ENCODE measurements at regions not wholly inside any gene's neighbourhood (a gene's known extent, or its start where the extent isn't known, plus 50 kb on each side); places are given as distances from the start of the nearest gene placed in this dataset.

DNA sequence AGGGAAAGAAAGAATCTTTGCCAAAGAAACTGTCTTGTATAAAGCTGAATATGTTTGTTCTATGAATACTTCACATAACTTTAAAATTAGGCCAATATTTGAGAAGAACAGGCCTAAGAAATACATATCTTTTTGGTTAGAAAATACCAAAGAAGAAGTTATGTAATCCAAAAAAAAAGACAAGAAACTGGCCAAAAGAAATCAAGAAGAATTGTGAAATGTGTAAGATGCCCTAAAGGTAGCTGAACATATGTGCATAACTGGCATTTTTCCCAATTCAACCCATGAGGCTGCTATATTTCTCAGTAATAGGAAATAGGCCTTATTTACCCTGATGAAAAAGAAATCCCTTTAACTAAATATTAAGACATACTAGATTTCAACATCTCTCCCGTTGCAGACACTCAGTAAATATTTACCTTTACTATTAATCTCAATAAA lies 290.0 kb downstream of the CETN3 start:
- Histone ChIP-seq H2BK12ac (ENCODE audit: low read depth, low read length) (no peak overlapping the region), H4K5ac (ENCODE audit: insufficient read length, low read depth, low read length) (no peak overlapping the region), H3K23ac (ENCODE audit: insufficient read length) (no peak overlapping the region), H3K9me3 (ENCODE audit: insufficient read depth in 2 of 2, low read depth in 1 of 2, low read length in 1 of 2) (no peaks in the 10 kb centered on the region), H3K4me1 (replicated peaks in 1 of 4; ENCODE audit: control insufficient read depth in 3 of 4, insufficient read depth in 4 of 4, low read length in 3 of 4) (no peaks in the 10 kb centered on the region), H4K8ac (ENCODE audit: extremely low read depth, insufficient read depth, low read length) (no peak overlapping the region), H2BK5ac (ENCODE audit: low read depth, low read length) (no peak overlapping the region), H3K79me2 (ENCODE audit: control insufficient read depth in 1 of 2, insufficient read depth in 2 of 2, low read length in 2 of 2) (no peaks in the 10 kb centered on the region), H3K9ac (replicated peaks in 1 of 4; ENCODE audit: extremely low read depth in 1 of 4, low read depth in 3 of 4, low read length in 3 of 4) (no peak overlapping the region), H3K14ac (ENCODE audit: insufficient read length) (no peak overlapping the region), H3K4me3 (ENCODE audit: extremely low read depth in 1 of 4, insufficient read depth in 2 of 4, low read depth in 3 of 4, low read length in 4 of 4) (no peak overlapping the region), H3K4me2 (ENCODE audit: insufficient read depth in 1 of 2, low read depth in 2 of 2, low read length in 2 of 2) (no peak overlapping the region), H3K27ac (ENCODE audit: low read depth, low read length) (no peak overlapping the region), H2AK5ac (ENCODE audit: low read depth, low read length) (no peak overlapping the region), H2AFZ (ENCODE audit: low read length) (no peak overlapping the region), H3K23me2 (ENCODE audit: low read depth, low read length) (no peaks in the 10 kb centered on the region), H2BK15ac (ENCODE audit: low read length) (no peak overlapping the region), H4K20me1 (replicated peaks in 1 of 2; ENCODE audit: control insufficient read depth in 1 of 2, insufficient read depth in 2 of 2, low read length in 2 of 2) (no peaks in the 10 kb centered on the region), H3K36me3 (ENCODE audit: control insufficient read depth in 2 of 4, insufficient read depth in 4 of 4, low read length in 3 of 4) (no peaks in the 10 kb centered on the region), H2BK20ac (ENCODE audit: low read length) (no peak overlapping the region), H3K27me3 (replicated peaks in 1 of 4; ENCODE audit: control insufficient read depth in 3 of 4, extremely low read depth in 1 of 4, insufficient read depth in 3 of 4, low read length in 3 of 4) (no peaks in the 10 kb centered on the region), H3K79me1 (ENCODE audit: low read depth, low read length) (no peaks in the 10 kb centered on the region), H3K56ac (replicated peaks; ENCODE audit: insufficient read length, low read depth, low read length) (no peak overlapping the region), H2BK120ac (replicated peaks; ENCODE audit: low read depth, low read length) (no peak overlapping the region), H3K18ac (ENCODE audit: extremely low read depth, low read length) (no peak overlapping the region), H4K91ac (replicated peaks; ENCODE audit: insufficient read length, low read length) (no peak overlapping the region), H3K4ac (replicated peaks; ENCODE audit: insufficient read length, low read depth, low read length) (no peak overlapping the region)
- POLR2A ChIA-PET (ENCODE audit: partially characterized antibody), result no interaction called here
- CTCF ChIA-PET (ENCODE audit: partially characterized antibody), result no interaction called here
- FAIRE-seq (no peak), DNase-seq (ENCODE audit: low read depth in 1 of 2, low spot score in 2 of 2) (no peak)
- WGBS, 2 experiments (ENCODE audit: extremely low coverage in 1 of 2, insufficient coverage in 1 of 2, insufficient read length in 1 of 2, insufficient replicate concordance in 2 of 2, low coverage in 1 of 2, low lambda C conversion rate in 2 of 2, missing lambda C conversion rate in 1 of 2), result 88% methylated on average over 1 of the region's 1 CpG; no CpG with 5 or more reads in 1 of the 2 experiments
- TF ChIP-seq, protein P1, sequence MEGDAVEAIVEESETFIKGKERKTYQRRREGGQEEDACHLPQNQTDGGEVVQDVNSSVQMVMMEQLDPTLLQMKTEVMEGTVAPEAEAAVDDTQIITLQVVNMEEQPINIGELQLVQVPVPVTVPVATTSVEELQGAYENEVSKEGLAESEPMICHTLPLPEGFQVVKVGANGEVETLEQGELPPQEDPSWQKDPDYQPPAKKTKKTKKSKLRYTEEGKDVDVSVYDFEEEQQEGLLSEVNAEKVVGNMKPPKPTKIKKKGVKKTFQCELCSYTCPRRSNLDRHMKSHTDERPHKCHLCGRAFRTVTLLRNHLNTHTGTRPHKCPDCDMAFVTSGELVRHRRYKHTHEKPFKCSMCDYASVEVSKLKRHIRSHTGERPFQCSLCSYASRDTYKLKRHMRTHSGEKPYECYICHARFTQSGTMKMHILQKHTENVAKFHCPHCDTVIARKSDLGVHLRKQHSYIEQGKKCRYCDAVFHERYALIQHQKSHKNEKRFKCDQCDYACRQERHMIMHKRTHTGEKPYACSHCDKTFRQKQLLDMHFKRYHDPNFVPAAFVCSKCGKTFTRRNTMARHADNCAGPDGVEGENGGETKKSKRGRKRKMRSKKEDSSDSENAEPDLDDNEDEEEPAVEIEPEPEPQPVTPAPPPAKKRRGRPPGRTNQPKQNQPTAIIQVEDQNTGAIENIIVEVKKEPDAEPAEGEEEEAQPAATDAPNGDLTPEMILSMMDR (IDR thresholded peaks at IDR 0.05; ENCODE audit: control extremely low read depth in 1 of 3, insufficient read depth in 1 of 3, low read depth in 1 of 3, low read length in 3 of 3), result no peak
- TF ChIP-seq PHF8 (conservative IDR thresholded peaks at IDR 0.05; ENCODE audit: low read depth, low read length) (no peak), KDM1A (IDR thresholded peaks at IDR 0.05; ENCODE audit: borderline replicate concordance, low read length) (no peak), YY1 (IDR thresholded peaks at IDR 0.05; ENCODE audit: low read depth, low read length) (no peak), JUND (IDR thresholded peaks at IDR 0.05; ENCODE audit: low read length) (no peak), SIN3A (conservative IDR thresholded peaks at IDR 0.05 in 1 of 2, IDR thresholded peaks at IDR 0.05 in 1 of 2; ENCODE audit: low read depth in 1 of 2, low read length in 2 of 2) (no peak), CREB1 (IDR thresholded peaks at IDR 0.05) (no peak)
